Liver (tissue), 3 donors: ENCODE measurements at regions not wholly inside any gene's neighbourhood (a gene's known extent, or its start where the extent isn't known, plus 50 kb on each side); places are given as distances from the start of the nearest gene placed in this dataset.

Experiments used
- CTCF ChIP-seq: fragments of 150-350 bp; IDR thresholded peaks from 2 replicates; pipeline ENCODE4 v1.5.1; 2017; ENCODE audit warnings: improper control_type of control experiment, low read depth, low read length; ENCODE audit not compliant: missing input control
- FOXA2 ChIP-seq: IDR thresholded peaks from 2 replicates; pipeline ENCODE4 v1.6.1; 2016; ENCODE audit warnings: antibody characterized with exemption
- JUND ChIP-seq, 2 donors: IDR thresholded peaks; 2 replicates each; pipeline ENCODE4 v1.6.1; 2016; ENCODE audit warnings: antibody characterized with exemption in 2 of 2
- MAX ChIP-seq: IDR thresholded peaks from 2 replicates; pipeline ENCODE4 v1.6.1; 2016; ENCODE audit warnings: antibody characterized with exemption
- RAD21 ChIP-seq, 2 donors: IDR thresholded peaks; 2 replicates each; pipeline ENCODE4 v1.6.1; 2016; ENCODE audit warnings: antibody characterized with exemption in 2 of 2, mild to moderate bottlenecking in 2 of 2
- REST ChIP-seq: IDR thresholded peaks from 2 replicates; pipeline ENCODE4 v1.6.1; 2016; ENCODE audit warnings: antibody characterized with exemption, mild to moderate bottlenecking
- RXRA ChIP-seq, 2 donors: IDR thresholded peaks; 2 replicates each; pipeline ENCODE4 v1.6.1; 2017 to 2018; ENCODE audit warnings: antibody characterized with exemption in 2 of 2, mild to moderate bottlenecking in 1 of 2
- YY1 ChIP-seq: IDR thresholded peaks from 2 replicates; pipeline ENCODE4 v1.6.1; 2016; ENCODE audit warnings: antibody characterized with exemption, mild to moderate bottlenecking
- ZBTB33 ChIP-seq: IDR thresholded peaks from 2 replicates; pipeline ENCODE4 v1.6.1; 2016; ENCODE audit warnings: antibody characterized with exemption
- donor health status: healthy.
- donor health status: healthy.

GRCh38 chr16:8168016-8168415 is 422.3 kb downstream of the TMEM114 start:
- TF ChIP-seq CTCF = no peak
- no peak for TF ChIP-seq RAD21 (IDR thresholded peaks at IDR 0.05)
- TF ChIP-seq MAX = no peak
- no peak for TF ChIP-seq REST
- TF ChIP-seq RXRA (IDR thresholded peaks at IDR 0.05) = no peak
- no peak for TF ChIP-seq YY1
- no peak for TF ChIP-seq FOXA2
- TF ChIP-seq ZBTB33 = no peak
- TF ChIP-seq JUND (IDR thresholded peaks at IDR 0.05) = no peak
